ENCODE measurements at regions not wholly inside any gene's neighbourhood (a gene's known extent, or its start where the extent isn't known, plus 50 kb on each side); places are given as distances from the start of the nearest gene placed in this dataset.

DNA sequence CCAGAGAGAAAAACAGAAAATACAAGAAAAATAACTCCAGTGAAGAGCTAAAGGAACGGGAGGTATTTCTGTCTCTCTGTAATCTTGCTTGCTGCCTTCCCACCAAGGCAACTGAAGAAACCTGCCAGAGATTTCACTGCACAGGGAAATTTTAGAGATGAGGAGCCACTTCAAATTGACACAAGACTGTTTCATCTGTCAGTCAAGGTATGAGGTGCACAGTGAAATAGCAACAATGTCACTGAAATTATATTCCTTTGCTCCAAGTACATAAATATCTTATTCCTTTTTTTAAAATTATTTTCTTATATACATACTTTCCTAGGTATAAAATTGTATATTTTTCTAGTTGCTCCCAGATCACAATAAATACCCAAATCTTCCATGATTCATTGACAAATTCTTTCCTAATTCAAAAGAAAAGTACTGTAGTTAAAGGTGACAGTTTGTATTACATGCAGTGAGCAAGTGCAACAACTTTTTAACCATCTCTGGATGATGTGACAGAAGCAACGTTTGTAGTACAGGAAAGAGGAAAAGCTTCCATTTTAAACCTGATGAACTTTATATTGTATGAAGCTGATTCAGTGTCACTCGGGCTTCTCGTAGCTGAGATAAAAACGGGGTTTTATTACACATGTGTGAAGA lies 563.4 kb downstream of the TUSC7 start:
- Histone ChIP-seq H3K27ac (ENCODE audit: low read depth, low read length) (no peak overlapping the region), H3K4me1 (ENCODE audit: control insufficient read depth, insufficient read depth, low read length) (no peaks in the 10 kb centered on the region), H3K9me3 (ENCODE audit: control insufficient read depth, low read length) (no peaks in the 10 kb centered on the region), H3K4me3 (ENCODE audit: low read length) (no peak overlapping the region), H3K36me3 (ENCODE audit: control insufficient read depth, insufficient read depth, low read length) (no peaks in the 10 kb centered on the region), H3K9ac (ENCODE audit: extremely low read depth, low read length, poor library complexity, severe bottlenecking) (no peak overlapping the region), H3K27me3 (ENCODE audit: control insufficient read depth, insufficient read depth, low read length, poor library complexity, severe bottlenecking) (no peaks in the 10 kb centered on the region)
- Mint-ChIP-seq H3K36me3 (ENCODE audit: low read depth) (no peaks in the 10 kb centered on the region), H3K27ac (no peak overlapping the region), H3K27me3 (ENCODE audit: insufficient read depth) (no peaks in the 10 kb centered on the region), H3K4me1 (peaks cover 7% of the 10 kb centered on the region), H3K4me3 (no peak overlapping the region), H3K9me3 (no peaks in the 10 kb centered on the region)
- DNase-seq, result no peak
- 91 to 96% methylated on average over 5 of the region's 5 CpGs for WGBS, 2 experiments (ENCODE audit: insufficient coverage in 1 of 2, insufficient read length in 1 of 2)
- TF ChIP-seq, protein P1, sequence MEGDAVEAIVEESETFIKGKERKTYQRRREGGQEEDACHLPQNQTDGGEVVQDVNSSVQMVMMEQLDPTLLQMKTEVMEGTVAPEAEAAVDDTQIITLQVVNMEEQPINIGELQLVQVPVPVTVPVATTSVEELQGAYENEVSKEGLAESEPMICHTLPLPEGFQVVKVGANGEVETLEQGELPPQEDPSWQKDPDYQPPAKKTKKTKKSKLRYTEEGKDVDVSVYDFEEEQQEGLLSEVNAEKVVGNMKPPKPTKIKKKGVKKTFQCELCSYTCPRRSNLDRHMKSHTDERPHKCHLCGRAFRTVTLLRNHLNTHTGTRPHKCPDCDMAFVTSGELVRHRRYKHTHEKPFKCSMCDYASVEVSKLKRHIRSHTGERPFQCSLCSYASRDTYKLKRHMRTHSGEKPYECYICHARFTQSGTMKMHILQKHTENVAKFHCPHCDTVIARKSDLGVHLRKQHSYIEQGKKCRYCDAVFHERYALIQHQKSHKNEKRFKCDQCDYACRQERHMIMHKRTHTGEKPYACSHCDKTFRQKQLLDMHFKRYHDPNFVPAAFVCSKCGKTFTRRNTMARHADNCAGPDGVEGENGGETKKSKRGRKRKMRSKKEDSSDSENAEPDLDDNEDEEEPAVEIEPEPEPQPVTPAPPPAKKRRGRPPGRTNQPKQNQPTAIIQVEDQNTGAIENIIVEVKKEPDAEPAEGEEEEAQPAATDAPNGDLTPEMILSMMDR (conservative IDR thresholded peaks at IDR 0.05), result no peak

DNA sequence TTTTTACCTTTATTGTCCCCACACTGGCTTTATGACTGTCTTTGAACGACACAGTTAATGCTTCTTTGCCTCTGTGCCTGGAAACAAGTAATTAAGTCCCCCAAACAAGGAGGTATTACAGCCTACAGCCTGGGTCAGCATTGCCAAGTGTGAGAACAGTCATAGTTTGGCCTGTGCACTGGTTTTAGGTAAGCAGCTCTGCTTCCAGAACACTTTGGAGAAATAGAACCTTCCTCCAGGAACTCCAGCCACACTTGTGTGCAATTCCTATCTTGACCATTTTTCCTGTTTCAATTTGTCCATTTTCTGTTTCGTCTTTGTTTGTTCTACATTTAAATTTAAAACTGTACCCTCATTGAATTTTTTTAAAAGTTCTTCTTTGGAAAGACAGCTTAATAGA lies 568.2 kb downstream of the TUSC7 start:
- no peaks in the 10 kb centered on the region for H3K9me3 Mint-ChIP-seq
- peaks cover 4% of the 10 kb centered on the region for H3K4me1 ChIP-seq (ENCODE audit: control insufficient read depth, insufficient read depth, low read length)
- no peak overlapping the region for H3K4me3 ChIP-seq (ENCODE audit: low read length)
- no peaks in the 10 kb centered on the region for H3K9me3 ChIP-seq (ENCODE audit: control insufficient read depth, low read length)
- H3K36me3 Mint-ChIP-seq (ENCODE audit: low read depth), result no peaks in the 10 kb centered on the region
- no peaks in the 10 kb centered on the region for H3K36me3 ChIP-seq (ENCODE audit: control insufficient read depth, insufficient read depth, low read length)
- no peaks in the 10 kb centered on the region for H3K27me3 ChIP-seq (ENCODE audit: control insufficient read depth, insufficient read depth, low read length, poor library complexity, severe bottlenecking)
- no peak overlapping the region for H3K27ac Mint-ChIP-seq
- no peak overlapping the region for H3K4me3 Mint-ChIP-seq
- no peak for DNase-seq
- H3K27ac ChIP-seq (ENCODE audit: low read depth, low read length), result no peak overlapping the region
- H3K4me1 Mint-ChIP-seq, result peaks cover 11% of the 10 kb centered on the region
- whole genome bisulfite sequencing, 2 experiments (ENCODE audit: insufficient coverage in 1 of 2, insufficient read length in 1 of 2), result 20 to 72% methylated on average over 1 to 2 of the region's 2 CpGs
- no peak overlapping the region for H3K9ac ChIP-seq (ENCODE audit: extremely low read depth, low read length, poor library complexity, severe bottlenecking)
- TF ChIP-seq, protein P1 (conservative IDR thresholded peaks at IDR 0.05), result no peak
- H3K27me3 Mint-ChIP-seq (ENCODE audit: insufficient read depth), result no peaks in the 10 kb centered on the region

DNA sequence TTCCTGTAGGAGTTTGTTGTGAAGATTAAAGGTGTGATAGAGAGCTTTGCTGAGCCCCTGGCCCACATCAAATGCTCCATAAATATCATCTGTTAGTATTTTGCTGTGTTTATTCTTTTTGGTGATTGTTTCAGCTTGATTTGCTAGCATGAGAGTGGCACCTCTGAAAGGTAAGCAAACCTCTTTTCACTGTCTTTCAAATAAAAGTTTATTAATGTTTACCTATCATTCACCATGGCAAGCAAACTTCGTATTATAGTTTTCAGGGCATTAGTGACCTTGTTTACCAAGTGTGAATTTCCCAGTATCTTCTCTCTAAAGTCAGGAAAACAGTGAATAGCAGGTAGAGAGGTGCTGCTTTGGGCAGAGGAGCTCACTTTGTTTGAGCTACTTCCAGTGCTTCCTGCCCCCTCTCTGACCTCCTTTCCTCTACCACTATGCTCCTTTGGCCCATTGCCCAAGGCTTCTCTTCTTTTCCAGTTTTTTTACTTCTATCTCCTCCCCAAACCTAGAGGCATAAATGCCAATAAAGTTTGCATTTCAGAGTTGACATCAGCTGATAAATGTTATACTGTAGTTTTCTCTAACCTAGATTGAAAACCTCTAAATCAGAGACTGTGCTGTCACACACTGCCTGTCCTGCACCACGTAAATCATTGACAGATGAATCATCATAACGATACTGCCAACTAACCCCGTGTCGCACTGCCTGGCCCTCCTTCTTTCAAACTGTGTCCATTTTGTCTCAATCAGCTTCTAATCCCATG lies 569.0 kb downstream of the TUSC7 start:
- H3K9me3 Mint-ChIP-seq, result no peaks in the 10 kb centered on the region
- H3K27me3 ChIP-seq (ENCODE audit: control insufficient read depth, insufficient read depth, low read length, poor library complexity, severe bottlenecking), result no peaks in the 10 kb centered on the region
- peaks cover 11% of the 10 kb centered on the region for H3K4me1 Mint-ChIP-seq
- H3K9ac ChIP-seq (ENCODE audit: extremely low read depth, low read length, poor library complexity, severe bottlenecking), result no peak overlapping the region
- H3K36me3 ChIP-seq (ENCODE audit: control insufficient read depth, insufficient read depth, low read length), result no peaks in the 10 kb centered on the region
- H3K4me3 Mint-ChIP-seq, result no peak overlapping the region
- no peak overlapping the region for H3K27ac Mint-ChIP-seq
- no peak for DNase-seq
- no peaks in the 10 kb centered on the region for H3K36me3 Mint-ChIP-seq (ENCODE audit: low read depth)
- TF ChIP-seq, protein P1 (conservative IDR thresholded peaks at IDR 0.05), result no peak
- no peak overlapping the region for H3K4me3 ChIP-seq (ENCODE audit: low read length)
- no peaks in the 10 kb centered on the region for H3K27me3 Mint-ChIP-seq (ENCODE audit: insufficient read depth)
- no peak overlapping the region for H3K27ac ChIP-seq (ENCODE audit: low read depth, low read length)
- 86 to 94% methylated on average over 4 to 5 of the region's 5 CpGs for WGBS, 2 experiments (ENCODE audit: insufficient coverage in 1 of 2, insufficient read length in 1 of 2)
- peaks cover 4% of the 10 kb centered on the region for H3K4me1 ChIP-seq (ENCODE audit: control insufficient read depth, insufficient read depth, low read length)
- H3K9me3 ChIP-seq (ENCODE audit: control insufficient read depth, low read length), result no peaks in the 10 kb centered on the region

Data from endodermal cell (in vitro differentiated cells).